Osteoblast (primary cell): ENCODE measurements at regions not wholly inside any gene's neighbourhood (a gene's known extent, or its start where the extent isn't known, plus 50 kb on each side); places are given as distances from the start of the nearest gene placed in this dataset.
"Not testable (repeated sequence)": the region's sequence is repeated elsewhere in the genome, so short reads cannot be mapped to it uniquely, and the experiment has no call there.

ENCODE experiments used
- DNase-seq: peaks from one replicate; pipeline ENCODE4 v3.0.0; 2011; ENCODE audit warnings: low spot score, mixed read lengths; ENCODE audit not compliant: insufficient read length; ENCODE audit errors: missing footprints
- H2AFZ ChIP-seq: 2 replicates; pipeline ENCODE4 v1.6.0; 2011; ENCODE audit warnings: mild to moderate bottlenecking, low read length
- H3K27ac ChIP-seq: 2 replicates; pipeline ENCODE4 v1.5.1; 2011; ENCODE audit warnings: mild to moderate bottlenecking, low read depth, low read length, moderate library complexity
- H3K27me3 ChIP-seq: 2 replicates; pipeline ENCODE4 v1.6.0; 2012; ENCODE audit warnings: mild to moderate bottlenecking, control low read depth, inconsistent platforms, low read length, moderate library complexity; ENCODE audit not compliant: insufficient read depth
- H3K36me3 ChIP-seq: 2 replicates; pipeline ENCODE4 v1.5.1; 2011; ENCODE audit warnings: mild to moderate bottlenecking, low read length, control low read depth, moderate library complexity; ENCODE audit not compliant: insufficient read depth
- H3K4me1 ChIP-seq: 2 replicates; pipeline ENCODE4 v1.5.1; 2011; ENCODE audit warnings: mild to moderate bottlenecking, low read length, control low read depth, moderate library complexity; ENCODE audit not compliant: insufficient read depth
- H3K4me2 ChIP-seq: 2 replicates; pipeline ENCODE4 v1.6.0; 2011; ENCODE audit warnings: mild to moderate bottlenecking, low read length; ENCODE audit not compliant: insufficient read depth
- H3K4me3 ChIP-seq: fragments of 200-600 bp; sonication (generic); 3 replicates; pipeline ENCODE4 v1.5.1; 2012; ENCODE audit warnings: mild to moderate bottlenecking, low read length, inconsistent platforms; ENCODE audit not compliant: insufficient read depth
- H3K79me2 ChIP-seq: 2 replicates; pipeline ENCODE4 v1.6.0; 2012; ENCODE audit warnings: mild to moderate bottlenecking, low read length, control low read depth, inconsistent platforms; ENCODE audit not compliant: insufficient read depth
- H3K9me3 ChIP-seq: 2 replicates; pipeline ENCODE4 v1.5.1; 2011; ENCODE audit warnings: low read depth, low read length, control low read depth
- H4K20me1 ChIP-seq: 2 replicates; pipeline ENCODE4 v1.6.0; 2012; ENCODE audit warnings: mild to moderate bottlenecking, low read length, control low read depth; ENCODE audit not compliant: insufficient read depth
- TF ChIP-seq, protein P1 (sequence below): IDR thresholded peaks from 2 replicates; pipeline ENCODE4 v1.5.1; 2011; ENCODE audit warnings: mild to moderate bottlenecking, low read depth, low read length, moderate library complexity; ENCODE audit errors: extremely low read depth

GRCh38 chr18:78430131-78430758, 549.4 kb upstream of the SALL3 start:
- H2AFZ ChIP-seq, result no peak overlapping the region
- H3K27me3 ChIP-seq, result no peaks in the 10 kb centered on the region
- peaks cover 4% of the 10 kb centered on the region for H3K9me3 ChIP-seq
- no peaks in the 10 kb centered on the region for H4K20me1 ChIP-seq
- no peaks in the 10 kb centered on the region for H3K4me1 ChIP-seq
- no peaks in the 10 kb centered on the region for H3K79me2 ChIP-seq
- DNase-seq, result no peak
- TF ChIP-seq, protein P1, sequence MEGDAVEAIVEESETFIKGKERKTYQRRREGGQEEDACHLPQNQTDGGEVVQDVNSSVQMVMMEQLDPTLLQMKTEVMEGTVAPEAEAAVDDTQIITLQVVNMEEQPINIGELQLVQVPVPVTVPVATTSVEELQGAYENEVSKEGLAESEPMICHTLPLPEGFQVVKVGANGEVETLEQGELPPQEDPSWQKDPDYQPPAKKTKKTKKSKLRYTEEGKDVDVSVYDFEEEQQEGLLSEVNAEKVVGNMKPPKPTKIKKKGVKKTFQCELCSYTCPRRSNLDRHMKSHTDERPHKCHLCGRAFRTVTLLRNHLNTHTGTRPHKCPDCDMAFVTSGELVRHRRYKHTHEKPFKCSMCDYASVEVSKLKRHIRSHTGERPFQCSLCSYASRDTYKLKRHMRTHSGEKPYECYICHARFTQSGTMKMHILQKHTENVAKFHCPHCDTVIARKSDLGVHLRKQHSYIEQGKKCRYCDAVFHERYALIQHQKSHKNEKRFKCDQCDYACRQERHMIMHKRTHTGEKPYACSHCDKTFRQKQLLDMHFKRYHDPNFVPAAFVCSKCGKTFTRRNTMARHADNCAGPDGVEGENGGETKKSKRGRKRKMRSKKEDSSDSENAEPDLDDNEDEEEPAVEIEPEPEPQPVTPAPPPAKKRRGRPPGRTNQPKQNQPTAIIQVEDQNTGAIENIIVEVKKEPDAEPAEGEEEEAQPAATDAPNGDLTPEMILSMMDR, result no peak
- no peak overlapping the region for H3K4me3 ChIP-seq
- H3K36me3 ChIP-seq, result no peaks in the 10 kb centered on the region
- H3K27ac ChIP-seq, result no peak overlapping the region
- H3K4me2 ChIP-seq, result no peak overlapping the region

- Histone ChIP-seq H3K4me3 (no peak overlapping the region), H3K36me3 (no peaks in the 10 kb centered on the region), H3K79me2 (no peaks in the 10 kb centered on the region), H3K27me3 (no peaks in the 10 kb centered on the region), H3K4me1 (no peaks in the 10 kb centered on the region), H3K27ac (no peak overlapping the region), H2AFZ (no peak overlapping the region), H3K9me3 (peaks cover 4% of the 10 kb centered on the region), H3K4me2 (no peak overlapping the region), H4K20me1 (no peaks in the 10 kb centered on the region)
- TF ChIP-seq, protein P1, result no peak
- no peak for DNase-seq
Observed at GRCh38 chr18:78431606-78432005, 548.0 kb upstream of the SALL3 start.

- Histone ChIP-seq H3K4me3 (no peak overlapping the region), H2AFZ (no peak overlapping the region), H4K20me1 (no peaks in the 10 kb centered on the region), H3K27ac (no peak overlapping the region), H3K79me2 (no peaks in the 10 kb centered on the region), H3K4me1 (no peaks in the 10 kb centered on the region), H3K27me3 (no peaks in the 10 kb centered on the region), H3K4me2 (no peak overlapping the region), H3K36me3 (no peaks in the 10 kb centered on the region), H3K9me3 (peaks cover 4% of the 10 kb centered on the region)
- TF ChIP-seq, protein P1, result no peak
- no peak for DNase-seq
Observed at GRCh38 chr18:78433562-78433961, 546.1 kb upstream of the SALL3 start.

DNA sequence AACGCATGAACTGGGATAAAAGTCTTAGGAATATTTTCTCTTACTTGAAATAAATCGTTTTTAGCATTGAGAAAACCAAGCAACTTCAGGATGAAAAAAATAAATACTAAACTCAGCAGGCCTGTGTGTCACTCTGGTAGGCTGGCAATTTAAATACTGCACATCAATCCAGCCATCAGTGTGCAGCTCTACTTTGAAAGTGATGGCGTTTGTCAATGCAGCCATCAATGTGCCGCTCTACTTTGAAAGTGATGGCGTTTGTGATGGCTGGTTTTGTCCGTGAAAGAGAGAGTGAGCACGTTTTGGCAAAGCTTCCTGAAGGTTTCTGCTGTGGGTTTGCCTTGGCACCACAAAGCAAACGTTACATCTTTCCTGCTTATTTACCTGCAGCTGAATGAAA, 543.5 kb upstream of the SALL3 start:
- H3K4me2 ChIP-seq, result no peak overlapping the region
- H4K20me1 ChIP-seq, result no peaks in the 10 kb centered on the region
- no peak overlapping the region for H3K4me3 ChIP-seq
- no peak for DNase-seq
- H3K27ac ChIP-seq, result no peak overlapping the region
- H3K27me3 ChIP-seq, result no peaks in the 10 kb centered on the region
- TF ChIP-seq, protein P1, result no peak
- no peaks in the 10 kb centered on the region for H3K36me3 ChIP-seq
- no peaks in the 10 kb centered on the region for H3K79me2 ChIP-seq
- no peaks in the 10 kb centered on the region for H3K4me1 ChIP-seq
- peaks cover 4% of the 10 kb centered on the region for H3K9me3 ChIP-seq
- H2AFZ ChIP-seq, result no peak overlapping the region

DNA sequence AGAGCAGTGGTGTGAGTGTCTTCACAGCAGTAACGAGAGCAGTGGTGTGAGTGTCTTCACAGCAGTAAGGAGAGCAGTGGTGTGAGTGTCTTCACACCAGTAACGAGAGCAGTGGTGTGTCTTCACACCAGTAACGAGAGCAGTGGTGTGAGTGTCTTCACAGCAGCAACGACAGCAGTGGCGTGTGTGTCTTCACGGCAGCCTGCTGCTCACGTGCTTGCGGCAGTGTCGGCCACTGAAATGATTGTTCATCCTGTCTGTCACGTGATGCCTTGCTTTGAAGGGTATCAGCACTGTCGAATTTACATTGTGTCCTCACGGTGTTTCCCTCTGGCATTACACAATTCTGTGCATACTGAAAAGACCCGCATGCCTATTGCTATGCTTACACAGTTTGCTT, 541.4 kb upstream of the SALL3 start:
- H3K4me2 ChIP-seq, H3K9me3 ChIP-seq, H4K20me1 ChIP-seq, H3K27ac ChIP-seq, H2AFZ ChIP-seq, H3K79me2 ChIP-seq, H3K36me3 ChIP-seq, H3K4me1 ChIP-seq, H3K4me3 ChIP-seq, DNase-seq, H3K27me3 ChIP-seq: not testable (repeated sequence)
